ENCODE measurements at regions not wholly inside any gene's neighbourhood (a gene's known extent, or its start where the extent isn't known, plus 50 kb on each side); places are given as distances from the start of the nearest gene placed in this dataset.

GRCh38 chr3:4138786-4139431, 164.3 kb upstream of the SETMAR start (continued):
- TF ChIP-seq REST (IDR thresholded peaks at IDR 0.05) (no peak), EP300 (IDR thresholded peaks at IDR 0.05) (no peak), MAZ (IDR thresholded peaks at IDR 0.05; ENCODE audit: borderline replicate concordance, low read depth, low read length) (no peak), NPAS2 (CRISPR knock-in tag; IDR thresholded peaks at IDR 0.05; ENCODE audit: borderline replicate concordance) (no peak), RCOR1 (IDR thresholded peaks at IDR 0.05; ENCODE audit: low read depth, low read length) (no peak), ELK1 (IDR thresholded peaks at IDR 0.05; ENCODE audit: low read depth, low read length) (no peak), USF2 (IDR thresholded peaks at IDR 0.05) (no peak)

- Histone ChIP-seq H3K27ac (no peak overlapping the region), H3K4me1 (0 out of 3 replicates have a peak, but pooled peaks cover 3% of the 10 kb centered on the region), H3K4me2 (0 out of 3 replicates have a peak overlapping the region, but pooled peaks have one; percentile 17), H3K9me3 (no peaks in the 10 kb centered on the region), H3K4me3 (no peak overlapping the region)
- POLR2A ChIA-PET: no interaction called here
- ATAC-seq (no peak), DNase-seq (ENCODE audit: low read depth in 1 of 2, low spot score in 1 of 2) (peak in 1 of 2 experiments; percentile 19), FAIRE-seq (no peak)
- CTCF ChIA-PET: no interaction called here
- 4% methylated on average over 3 of the region's 3 CpGs for WGBS (ENCODE audit: missing lambda C conversion rate)
- TF ChIP-seq EHMT2 (IDR thresholded peaks at IDR 0.05; ENCODE audit: low read depth) (no peak), ZC3H11A (IDR thresholded peaks at IDR 0.05) (no peak), RCOR1 (IDR thresholded peaks at IDR 0.05; ENCODE audit: low read depth, low read length) (no peak), CBX2 (IDR thresholded peaks at IDR 0.05; ENCODE audit: borderline replicate concordance, low read depth) (no peak), MYC (IDR thresholded peaks at IDR 0.05; ENCODE audit: borderline replicate concordance, low read length) (no peak), FOSL2 (IDR thresholded peaks at IDR 0.05) (no peak), FOSL2 (CRISPR knock-in tag; IDR thresholded peaks at IDR 0.05) (no peak), ZFP36 (IDR thresholded peaks at IDR 0.05; ENCODE audit: borderline replicate concordance, partially characterized antibody) (no peak), HMGXB4 (CRISPR knock-in tag; IDR thresholded peaks at IDR 0.05; ENCODE audit: borderline replicate concordance) (no peak), ELK1 (IDR thresholded peaks at IDR 0.05; ENCODE audit: low read depth, low read length) (no peak)
These were observed 163.6 kb upstream of the SETMAR start for GRCh38 chr3:4139462-4140140.

Data from A549 (cell line).